Liver (tissue), 8 donors: ENCODE measurements at regions not wholly inside any gene's neighbourhood (a gene's known extent, or its start where the extent isn't known, plus 50 kb on each side); places are given as distances from the start of the nearest gene placed in this dataset.

Source experiments
- DNase-seq: peaks from one replicate; pipeline ENCODE4 v3.0.0-alpha.2; 2017; ENCODE audit warnings: low spot score
- H3K27ac ChIP-seq, 2 donors: one replicate each; pipeline ENCODE4 v1.7.0; 2013; ENCODE audit warnings: inconsistent platforms in 2 of 2, low read length in 2 of 2, control low read depth in 1 of 2, low read depth in 1 of 2, mild to moderate bottlenecking in 1 of 2
- H3K27me3 ChIP-seq, 4 donors: one replicate each; pipeline versions ENCODE4 v1.6.1 to v1.7.0; 2013; ENCODE audit warnings: low read length in 3 of 4, inconsistent platforms in 1 of 4, mild to moderate bottlenecking in 1 of 4, moderate library complexity in 1 of 4; ENCODE audit not compliant: control insufficient read depth in 4 of 4, insufficient read depth in 4 of 4
- H3K36me3 ChIP-seq, 4 donors: one replicate each; pipeline versions ENCODE4 v1.6.1 to v1.7.0; 2013; ENCODE audit warnings: low read length in 3 of 4, mild to moderate bottlenecking in 3 of 4, low read depth in 1 of 4, moderate library complexity in 1 of 4; ENCODE audit not compliant: control insufficient read depth in 4 of 4, insufficient read depth in 3 of 4
- H3K4me1 ChIP-seq, 4 donors: one replicate each; pipeline versions ENCODE4 v1.6.1 to v1.7.0; 2013; ENCODE audit warnings: low read length in 3 of 4, mild to moderate bottlenecking in 3 of 4, moderate library complexity in 1 of 4; ENCODE audit not compliant: control insufficient read depth in 4 of 4, insufficient read depth in 4 of 4
- H3K4me3 ChIP-seq, 3 donors: one replicate each; pipeline versions ENCODE4 v1.6.1 to v1.7.0; 2013; ENCODE audit warnings: low read length in 3 of 3, control low read depth in 1 of 3, low read depth in 1 of 3, mild to moderate bottlenecking in 1 of 3
- H3K9ac ChIP-seq, 2 donors: one replicate each; pipeline ENCODE4 v1.7.0; 2013; ENCODE audit warnings: low read length in 2 of 2, mild to moderate bottlenecking in 2 of 2, moderate library complexity in 2 of 2, control low read depth in 1 of 2, low read depth in 1 of 2
- H3K9me3 ChIP-seq, 4 donors: one replicate each; pipeline versions ENCODE4 v1.6.1 to v1.7.0; 2013; ENCODE audit warnings: low read length in 3 of 4; ENCODE audit not compliant: control insufficient read depth in 4 of 4
- CTCF ChIP-seq: fragments of 150-350 bp; IDR thresholded peaks from 2 replicates; pipeline ENCODE4 v1.5.1; 2017; ENCODE audit warnings: improper control_type of control experiment, low read depth, low read length; ENCODE audit not compliant: missing input control
- EGR1 ChIP-seq, 2 donors: IDR thresholded peaks; 2 replicates each; pipeline ENCODE4 v1.6.1; 2016 to 2018; ENCODE audit warnings: antibody characterized with exemption in 2 of 2, low read depth in 2 of 2
- FOXA1 ChIP-seq: IDR thresholded peaks from 2 replicates; pipeline ENCODE4 v1.6.1; 2016; ENCODE audit warnings: antibody characterized with exemption
- FOXA2 ChIP-seq: IDR thresholded peaks from 2 replicates; pipeline ENCODE4 v1.6.1; 2016; ENCODE audit warnings: antibody characterized with exemption
- HNF4A ChIP-seq, 2 donors: conservative IDR thresholded peaks; 2 replicates each; pipeline ENCODE4 v1.6.1; 2016; ENCODE audit warnings: antibody characterized with exemption in 2 of 2, mild to moderate bottlenecking in 2 of 2
- HNF4G ChIP-seq: IDR thresholded peaks from 2 replicates; pipeline ENCODE4 v1.6.1; 2016; ENCODE audit warnings: antibody characterized with exemption
- JUND ChIP-seq, 2 donors: IDR thresholded peaks; 2 replicates each; pipeline ENCODE4 v1.6.1; 2016; ENCODE audit warnings: antibody characterized with exemption in 2 of 2
- MAX ChIP-seq: IDR thresholded peaks from 2 replicates; pipeline ENCODE4 v1.6.1; 2016; ENCODE audit warnings: antibody characterized with exemption
- NR2F2 ChIP-seq: IDR thresholded peaks from 2 replicates; pipeline ENCODE4 v1.6.1; 2016; ENCODE audit warnings: antibody characterized with exemption
- RAD21 ChIP-seq, 2 donors: IDR thresholded peaks; 2 replicates each; pipeline ENCODE4 v1.6.1; 2016; ENCODE audit warnings: antibody characterized with exemption in 2 of 2, mild to moderate bottlenecking in 2 of 2
- RXRA ChIP-seq, 2 donors: IDR thresholded peaks; 2 replicates each; pipeline ENCODE4 v1.6.1; 2017 to 2018; ENCODE audit warnings: antibody characterized with exemption in 2 of 2, mild to moderate bottlenecking in 1 of 2
- SP1 ChIP-seq: IDR thresholded peaks from 2 replicates; pipeline ENCODE4 v1.6.1; 2018; ENCODE audit warnings: antibody characterized with exemption, mild to moderate bottlenecking
- TAF1 ChIP-seq: conservative IDR thresholded peaks from 2 replicates; pipeline ENCODE4 v1.6.1; 2016; ENCODE audit warnings: antibody characterized with exemption, mild to moderate bottlenecking
- YY1 ChIP-seq: IDR thresholded peaks from 2 replicates; pipeline ENCODE4 v1.6.1; 2016; ENCODE audit warnings: antibody characterized with exemption, mild to moderate bottlenecking
- WGBS: extraction: QIAGEN DNeasy Blood & Tissue Kit; methylation state at CpG from one replicate; pipeline ENCODE4 v1.1.7; 2013; 5-methylcytosine and 5-hydroxymethylcytosine counted together
- TF ChIP-seq, protein P1 (sequence below): IDR thresholded peaks from 2 replicates; pipeline ENCODE4 v1.6.1; 2016; ENCODE audit warnings: antibody characterized with exemption
- TF ChIP-seq, protein P2 (sequence below): IDR thresholded peaks from 2 replicates; pipeline ENCODE4 v1.6.1; 2016; ENCODE audit warnings: antibody characterized with exemption, mild to moderate bottlenecking
- donor health status: healthy.
- donor health status: healthy.
- donor health status: healthy.
- donor health status: healthy.
- donor health status: healthy.

DNA sequence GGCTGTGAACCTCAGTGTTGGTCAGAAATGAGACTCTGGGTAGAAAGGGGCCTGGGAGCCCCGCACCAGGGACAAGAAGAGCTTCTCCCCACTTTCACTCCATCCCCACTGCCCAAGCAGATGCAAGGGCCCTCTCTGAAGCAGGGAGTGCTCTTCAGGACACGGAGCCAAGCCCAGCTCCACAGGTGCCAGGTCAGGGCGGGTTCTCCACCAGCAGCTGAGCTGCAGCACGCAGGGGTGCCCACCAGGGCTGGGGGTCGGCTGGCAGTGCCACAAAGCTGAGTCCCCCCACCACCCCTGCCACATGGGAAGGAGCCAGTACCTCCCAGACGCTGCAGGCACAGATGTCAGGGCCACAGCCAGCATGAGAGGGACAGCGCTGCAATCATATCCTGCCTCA, 106.2 kb downstream of the INHBB start:
- H3K4me1 ChIP-seq, result no peaks in the 10 kb centered on the region
- no peaks in the 10 kb centered on the region for H3K27me3 ChIP-seq
- DNase-seq, result no peak
- H3K4me3 ChIP-seq, result no peak overlapping the region
- peaks cover 0 to 2% (median 0%) of the 10 kb centered on the region in 4 donors for H3K9me3 ChIP-seq
- no peaks in the 10 kb centered on the region for H3K36me3 ChIP-seq
- no peak overlapping the region for H3K27ac ChIP-seq
- H3K9ac ChIP-seq, result no peak overlapping the region
- TF ChIP-seq YY1 (no peak), HNF4G (no peak)
- WGBS, result 91% methylated on average over 7 of the region's 7 CpGs

DNA sequence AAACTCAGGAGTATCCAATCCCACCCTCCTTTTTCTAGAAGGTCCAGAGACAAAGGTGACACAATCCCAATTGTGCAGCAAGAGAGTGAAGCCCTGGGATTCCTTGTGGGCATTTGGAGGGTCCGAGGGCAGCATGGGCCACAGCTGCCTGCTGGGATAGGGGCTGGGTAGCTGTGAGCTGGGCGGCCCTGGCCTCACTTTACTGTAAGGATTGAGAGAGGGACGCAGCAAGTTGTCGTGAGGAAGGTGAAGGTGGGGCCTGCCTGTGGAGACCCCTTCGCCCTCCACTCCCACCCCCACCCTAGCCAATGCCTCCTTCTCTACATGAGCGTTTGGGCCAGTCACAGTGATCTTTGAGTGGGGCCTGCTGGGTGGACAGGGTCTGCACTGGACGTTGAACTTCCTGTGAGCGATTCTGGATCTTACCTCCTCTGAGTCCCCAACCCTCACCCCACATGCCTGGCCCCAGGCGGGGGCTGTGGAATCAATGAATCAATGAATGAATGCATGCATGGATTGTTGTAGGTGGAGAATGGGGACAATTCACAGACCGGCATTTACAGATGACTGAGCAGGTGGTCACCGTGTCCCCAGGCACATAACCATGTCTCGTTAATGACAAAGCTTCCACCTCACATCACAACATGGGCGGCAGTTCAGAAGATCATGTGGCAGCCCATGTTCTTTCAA, 107.2 kb downstream of the INHBB start:
- H3K27ac ChIP-seq, result no peak overlapping the region
- DNase-seq, result no peak
- no peak overlapping the region for H3K9ac ChIP-seq
- H3K9me3 ChIP-seq, result peaks cover 0 to 6% (median 1%) of the 10 kb centered on the region in 4 donors
- 93% methylated on average over 13 of the region's 13 CpGs for WGBS
- no peaks in the 10 kb centered on the region for H3K36me3 ChIP-seq
- H3K4me3 ChIP-seq, result no peak overlapping the region
- H3K27me3 ChIP-seq, result no peaks in the 10 kb centered on the region
- TF ChIP-seq TAF1, result no peak
- TF ChIP-seq HNF4G, result no peak
- TF ChIP-seq FOXA1, result no peak
- TF ChIP-seq MAX, result no peak
- TF ChIP-seq JUND (IDR thresholded peaks at IDR 0.05), result no peak
- TF ChIP-seq CTCF, result no peak
- TF ChIP-seq SP1, result no peak
- TF ChIP-seq, protein P1, sequence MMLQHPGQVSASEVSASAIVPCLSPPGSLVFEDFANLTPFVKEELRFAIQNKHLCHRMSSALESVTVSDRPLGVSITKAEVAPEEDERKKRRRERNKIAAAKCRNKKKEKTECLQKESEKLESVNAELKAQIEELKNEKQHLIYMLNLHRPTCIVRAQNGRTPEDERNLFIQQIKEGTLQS, result no peak
- TF ChIP-seq RXRA (IDR thresholded peaks at IDR 0.05), result no peak
- no peak for TF ChIP-seq FOXA2
- no peak for TF ChIP-seq RAD21 (IDR thresholded peaks at IDR 0.05)
- TF ChIP-seq, protein P2, sequence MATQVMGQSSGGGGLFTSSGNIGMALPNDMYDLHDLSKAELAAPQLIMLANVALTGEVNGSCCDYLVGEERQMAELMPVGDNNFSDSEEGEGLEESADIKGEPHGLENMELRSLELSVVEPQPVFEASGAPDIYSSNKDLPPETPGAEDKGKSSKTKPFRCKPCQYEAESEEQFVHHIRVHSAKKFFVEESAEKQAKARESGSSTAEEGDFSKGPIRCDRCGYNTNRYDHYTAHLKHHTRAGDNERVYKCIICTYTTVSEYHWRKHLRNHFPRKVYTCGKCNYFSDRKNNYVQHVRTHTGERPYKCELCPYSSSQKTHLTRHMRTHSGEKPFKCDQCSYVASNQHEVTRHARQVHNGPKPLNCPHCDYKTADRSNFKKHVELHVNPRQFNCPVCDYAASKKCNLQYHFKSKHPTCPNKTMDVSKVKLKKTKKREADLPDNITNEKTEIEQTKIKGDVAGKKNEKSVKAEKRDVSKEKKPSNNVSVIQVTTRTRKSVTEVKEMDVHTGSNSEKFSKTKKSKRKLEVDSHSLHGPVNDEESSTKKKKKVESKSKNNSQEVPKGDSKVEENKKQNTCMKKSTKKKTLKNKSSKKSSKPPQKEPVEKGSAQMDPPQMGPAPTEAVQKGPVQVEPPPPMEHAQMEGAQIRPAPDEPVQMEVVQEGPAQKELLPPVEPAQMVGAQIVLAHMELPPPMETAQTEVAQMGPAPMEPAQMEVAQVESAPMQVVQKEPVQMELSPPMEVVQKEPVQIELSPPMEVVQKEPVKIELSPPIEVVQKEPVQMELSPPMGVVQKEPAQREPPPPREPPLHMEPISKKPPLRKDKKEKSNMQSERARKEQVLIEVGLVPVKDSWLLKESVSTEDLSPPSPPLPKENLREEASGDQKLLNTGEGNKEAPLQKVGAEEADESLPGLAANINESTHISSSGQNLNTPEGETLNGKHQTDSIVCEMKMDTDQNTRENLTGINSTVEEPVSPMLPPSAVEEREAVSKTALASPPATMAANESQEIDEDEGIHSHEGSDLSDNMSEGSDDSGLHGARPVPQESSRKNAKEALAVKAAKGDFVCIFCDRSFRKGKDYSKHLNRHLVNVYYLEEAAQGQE, result no peak
- TF ChIP-seq EGR1 (IDR thresholded peaks at IDR 0.05; ENCODE audit: low read depth in 2 of 2), result no peak
- TF ChIP-seq HNF4A (conservative IDR thresholded peaks at IDR 0.05), result no peak
- no peak for TF ChIP-seq NR2F2
- H3K4me1 ChIP-seq, result no peaks in the 10 kb centered on the region
